ENCODE measurements at regions not wholly inside any gene's neighbourhood (a gene's known extent, or its start where the extent isn't known, plus 50 kb on each side); places are given as distances from the start of the nearest gene placed in this dataset.
A peak's percentile ranks its signal among the peaks of the same experiment; 100 is the strongest.

- TF ChIP-seq REST (IDR thresholded peaks at IDR 0.05; ENCODE audit: insufficient read depth in 1 of 2, low read depth in 2 of 2, low read length in 1 of 2) (no peak; a peak in 1 of 4 replicates), SIN3A (IDR thresholded peaks at IDR 0.05; ENCODE audit: borderline replicate concordance, insufficient read depth, low read depth, low read length) (no peak), POLR2AphosphoS5 (IDR thresholded peaks at IDR 0.05; ENCODE audit: low read depth, low read length) (no peak), TCF7L2 (IDR thresholded peaks at IDR 0.05; ENCODE audit: low read depth, low read length) (no peak), CTCF (IDR thresholded peaks at IDR 0.05) (no peak; the same call in 1 of the 2 replicates)
- in situ Hi-C loops (cut with HindIII; ENCODE audit: low pct_unique_long_range_greater_than_20kb, low sequenced_read_pairs), result no loop called here
- no peaks in the 10 kb centered on the region for H3K9me3 ChIP-seq (ENCODE audit: control insufficient read depth, insufficient read depth, low read depth, low read length)
- H3K36me3 ChIP-seq (ENCODE audit: control insufficient read depth, insufficient read depth, low read length), result no peaks in the 10 kb centered on the region
- H3K4me3 ChIP-seq (ENCODE audit: low read depth in 2 of 2, low read length in 2 of 2), result no peak overlapping the region
- ATAC-seq, result peak; percentile 22
- POLR2A ChIA-PET, result no interaction called here
- CTCF ChIA-PET, result interaction anchor here (0.9 to 1.0 kb wide), 2 partner anchors 8 to 256 kb away, joined by 3 read pairs; no protein-coding TSS in a partner anchor
- peaks cover 94% of the 10 kb centered on the region for H3K4me1 ChIP-seq (ENCODE audit: control insufficient read depth, insufficient read depth, low read length)
- no peaks in the 10 kb centered on the region for H3K27me3 ChIP-seq (ENCODE audit: control insufficient read depth, insufficient read depth, low read length)
- H3K27ac ChIP-seq (ENCODE audit: low read length), result peak overlapping the region; percentile 62
- DNase-seq (ENCODE audit: low read depth, low spot score), result no peak
- intact Hi-C loops (cut with micrococcal nuclease; ENCODE audit: unreplicated experiment), result no loop called here
- no TSS peak for BruUV-seq (replicated peaks)
Measured at GRCh38 chr12:124510301-124510970, 57.0 kb downstream of the NCOR2 start.

- ATAC-seq (peak; percentile 68), DNase-seq (ENCODE audit: low read depth, low spot score) (no peak)
- Histone ChIP-seq H3K27me3 (ENCODE audit: control insufficient read depth, insufficient read depth, low read length) (no peaks in the 10 kb centered on the region), H3K4me1 (ENCODE audit: control insufficient read depth, insufficient read depth, low read length) (peaks cover 91% of the 10 kb centered on the region), H3K27ac (ENCODE audit: low read length) (peak overlapping the region; percentile 62), H3K36me3 (ENCODE audit: control insufficient read depth, insufficient read depth, low read length) (no peaks in the 10 kb centered on the region), H3K9me3 (ENCODE audit: control insufficient read depth, insufficient read depth, low read depth, low read length) (no peaks in the 10 kb centered on the region), H3K4me3 (ENCODE audit: low read depth in 2 of 2, low read length in 2 of 2) (no peak overlapping the region)
- no TSS peak for BruUV-seq (replicated peaks)
- in situ Hi-C loops (cut with HindIII; ENCODE audit: low pct_unique_long_range_greater_than_20kb, low sequenced_read_pairs), result no loop called here
- intact Hi-C loops (cut with micrococcal nuclease; ENCODE audit: unreplicated experiment), result no loop called here
- ChIA-PET CTCF (interaction anchor here (0.6 to 1.0 kb wide), 3 partner anchors 9 to 256 kb away, joined by 3 read pairs; no protein-coding TSS in a partner anchor), POLR2A (no interaction called here)
- no peak for TF ChIP-seq POLR2AphosphoS5 (IDR thresholded peaks at IDR 0.05; ENCODE audit: low read depth, low read length)
- no peak for TF ChIP-seq REST (IDR thresholded peaks at IDR 0.05; ENCODE audit: insufficient read depth in 1 of 2, low read depth in 2 of 2, low read length in 1 of 2)
- no peak for TF ChIP-seq CTCF (IDR thresholded peaks at IDR 0.05)
- TF ChIP-seq TCF7L2 (IDR thresholded peaks at IDR 0.05; ENCODE audit: low read depth, low read length), result no peak
- no peak for TF ChIP-seq SIN3A (IDR thresholded peaks at IDR 0.05; ENCODE audit: borderline replicate concordance, insufficient read depth, low read depth, low read length)
Measured at GRCh38 chr12:124509676-124510300, 57.6 kb downstream of the NCOR2 start.

All from Panc1 (cell line).